Endodermal cell (in vitro differentiated cells): ENCODE measurements at regions not wholly inside any gene's neighbourhood (a gene's known extent, or its start where the extent isn't known, plus 50 kb on each side); places are given as distances from the start of the nearest gene placed in this dataset.
A peak's percentile ranks its signal among the peaks of the same experiment; 100 is the strongest.

Experiments
- DNase-seq: peaks from one replicate; pipeline ENCODE4 v3.0.0-alpha.2; 2017
- H3K27ac ChIP-seq: 2 replicates; pipeline ENCODE4 v1.5.1; 2013; ENCODE audit warnings: mild to moderate bottlenecking, low read depth, low read length, moderate library complexity
- H3K27me3 ChIP-seq: 2 replicates; pipeline ENCODE4 v1.6.1; 2013; ENCODE audit warnings: mild to moderate bottlenecking, low read length, moderate library complexity; ENCODE audit not compliant: insufficient read depth, control insufficient read depth, poor library complexity, severe bottlenecking
- H3K36me3 ChIP-seq: 2 replicates; pipeline ENCODE4 v1.7.0; 2013; ENCODE audit warnings: mild to moderate bottlenecking, low read length, moderate library complexity; ENCODE audit not compliant: control insufficient read depth, insufficient read depth
- H3K4me1 ChIP-seq: one replicate; pipeline ENCODE4 v1.7.0; 2013; ENCODE audit warnings: low read length; ENCODE audit not compliant: control insufficient read depth, insufficient read depth
- H3K4me3 ChIP-seq: 2 replicates; pipeline ENCODE4 v1.5.1; 2013; ENCODE audit warnings: mild to moderate bottlenecking, low read length, moderate library complexity
- H3K9ac ChIP-seq: 2 replicates; pipeline ENCODE4 v1.6.1; 2013; ENCODE audit warnings: mild to moderate bottlenecking, low read length, moderate library complexity; ENCODE audit not compliant: poor library complexity, severe bottlenecking; ENCODE audit errors: extremely low read depth
- H3K9me3 ChIP-seq: 2 replicates; pipeline ENCODE4 v1.6.1; 2013; ENCODE audit warnings: mild to moderate bottlenecking, low read length, moderate library complexity; ENCODE audit not compliant: control insufficient read depth
- H3K27ac Mint-ChIP-seq: 2 replicates; pipeline ENCODE4 v1.8.0; 2020; ENCODE audit warnings: mixed read lengths
- H3K27me3 Mint-ChIP-seq: 2 replicates; pipeline ENCODE4 v1.8.0; 2021; ENCODE audit warnings: mild to moderate bottlenecking, mixed read lengths; ENCODE audit not compliant: insufficient read depth
- H3K36me3 Mint-ChIP-seq: 2 replicates; pipeline ENCODE4 v1.8.0; 2020; ENCODE audit warnings: low read depth, mixed read lengths
- H3K4me1 Mint-ChIP-seq: 2 replicates; pipeline ENCODE4 v1.8.0; 2020; ENCODE audit warnings: mixed read lengths
- H3K4me3 Mint-ChIP-seq: 2 replicates; pipeline ENCODE4 v1.8.0; 2020; ENCODE audit warnings: mild to moderate bottlenecking, moderate library complexity, mixed read lengths
- H3K9me3 Mint-ChIP-seq: 2 replicates; pipeline ENCODE4 v1.8.0; 2020; ENCODE audit warnings: mild to moderate bottlenecking, mixed read lengths
- CTCF ChIP-seq: fragments of 200-600 bp; sonication (generic); conservative IDR thresholded peaks from 2 replicates; pipeline ENCODE4 v1.5.0; 2021; ENCODE audit warnings: antibody characterized with exemption, mild to moderate bottlenecking
- WGBS, 2 experiments: methylation state at CpG; one replicate each; pipeline versions ENCODE4 v1.1.5 to v1.1.7; 2013; ENCODE audit warnings: missing lambda C conversion rate in 2 of 2, mixed read lengths in 1 of 2; ENCODE audit not compliant: insufficient coverage in 1 of 2, insufficient read length in 1 of 2; 5-methylcytosine and 5-hydroxymethylcytosine counted together

GRCh38 chr1:68347415-68347814, 102.3 kb downstream of the RPE65 start:
- H3K27ac Mint-ChIP-seq: no peak overlapping the region
- no peak overlapping the region for H3K4me3 Mint-ChIP-seq
- WGBS, 2 experiments: 94% methylated on average over 1 of the region's 2 CpGs; no CpG with 5 or more reads in 1 of the 2 experiments
- DNase-seq: no peak
- Histone ChIP-seq H3K36me3 (no peaks in the 10 kb centered on the region), H3K4me3 (no peak overlapping the region), H3K9me3 (no peaks in the 10 kb centered on the region), H3K9ac (no peak overlapping the region), H3K27me3 (peaks cover 16% of the 10 kb centered on the region), H3K4me1 (no peaks in the 10 kb centered on the region), H3K27ac (no peak overlapping the region)
- no peaks in the 10 kb centered on the region for H3K9me3 Mint-ChIP-seq
- H3K36me3 Mint-ChIP-seq: no peaks in the 10 kb centered on the region
- no peaks in the 10 kb centered on the region for H3K4me1 Mint-ChIP-seq
- TF ChIP-seq CTCF: no peak
- peaks cover 16% of the 10 kb centered on the region for H3K27me3 Mint-ChIP-seq

- no peak for DNase-seq
- Mint-ChIP-seq H3K27me3 (peaks cover 24% of the 10 kb centered on the region), H3K4me1 (no peaks in the 10 kb centered on the region), H3K9me3 (no peaks in the 10 kb centered on the region), H3K36me3 (no peaks in the 10 kb centered on the region), H3K27ac (no peak overlapping the region), H3K4me3 (no peak overlapping the region)
- Histone ChIP-seq H3K9me3 (no peaks in the 10 kb centered on the region), H3K27ac (no peak overlapping the region), H3K27me3 (peaks cover 18% of the 10 kb centered on the region), H3K4me1 (no peaks in the 10 kb centered on the region), H3K36me3 (no peaks in the 10 kb centered on the region), H3K4me3 (no peak overlapping the region), H3K9ac (no peak overlapping the region)
- peak; percentile 71 for TF ChIP-seq CTCF
- WGBS, 2 experiments: 60 to 63% methylated on average over 1 to 2 of the region's 3 CpGs
These were observed 103.5 kb downstream of the RPE65 start for GRCh38 chr1:68346188-68346808.

GRCh38 chr1:68344208-68344607, 105.5 kb downstream of the RPE65 start:
- Mint-ChIP-seq H3K27ac (no peak overlapping the region), H3K4me1 (no peaks in the 10 kb centered on the region)
- no peaks in the 10 kb centered on the region for H3K36me3 ChIP-seq

More at GRCh38 chr1:68344208-68344607, 105.5 kb downstream of the RPE65 start:
- H3K36me3 Mint-ChIP-seq: no peaks in the 10 kb centered on the region
- no peak overlapping the region for H3K4me3 ChIP-seq
- no peak for TF ChIP-seq CTCF
- no peaks in the 10 kb centered on the region for H3K4me1 ChIP-seq
- no peak overlapping the region for H3K4me3 Mint-ChIP-seq
- H3K9me3 ChIP-seq: no peaks in the 10 kb centered on the region
- H3K27me3 Mint-ChIP-seq: peaks cover 26% of the 10 kb centered on the region
- H3K27me3 ChIP-seq: peaks cover 3% of the 10 kb centered on the region
- no peaks in the 10 kb centered on the region for H3K9me3 Mint-ChIP-seq
- H3K9ac ChIP-seq: no peak overlapping the region
- H3K27ac ChIP-seq: no peak overlapping the region
- no peak for DNase-seq
- 90 to 98% methylated on average over 4 of the region's 4 CpGs for WGBS, 2 experiments
